ENCODE measurements at regions not wholly inside any gene's neighbourhood (a gene's known extent, or its start where the extent isn't known, plus 50 kb on each side); places are given as distances from the start of the nearest gene placed in this dataset.

- peak; percentile 30 for DNase-seq (ENCODE audit: low read depth)
Measured at GRCh38 chr10:42932735-42933447, 144.0 kb upstream of the RET start.

DNA sequence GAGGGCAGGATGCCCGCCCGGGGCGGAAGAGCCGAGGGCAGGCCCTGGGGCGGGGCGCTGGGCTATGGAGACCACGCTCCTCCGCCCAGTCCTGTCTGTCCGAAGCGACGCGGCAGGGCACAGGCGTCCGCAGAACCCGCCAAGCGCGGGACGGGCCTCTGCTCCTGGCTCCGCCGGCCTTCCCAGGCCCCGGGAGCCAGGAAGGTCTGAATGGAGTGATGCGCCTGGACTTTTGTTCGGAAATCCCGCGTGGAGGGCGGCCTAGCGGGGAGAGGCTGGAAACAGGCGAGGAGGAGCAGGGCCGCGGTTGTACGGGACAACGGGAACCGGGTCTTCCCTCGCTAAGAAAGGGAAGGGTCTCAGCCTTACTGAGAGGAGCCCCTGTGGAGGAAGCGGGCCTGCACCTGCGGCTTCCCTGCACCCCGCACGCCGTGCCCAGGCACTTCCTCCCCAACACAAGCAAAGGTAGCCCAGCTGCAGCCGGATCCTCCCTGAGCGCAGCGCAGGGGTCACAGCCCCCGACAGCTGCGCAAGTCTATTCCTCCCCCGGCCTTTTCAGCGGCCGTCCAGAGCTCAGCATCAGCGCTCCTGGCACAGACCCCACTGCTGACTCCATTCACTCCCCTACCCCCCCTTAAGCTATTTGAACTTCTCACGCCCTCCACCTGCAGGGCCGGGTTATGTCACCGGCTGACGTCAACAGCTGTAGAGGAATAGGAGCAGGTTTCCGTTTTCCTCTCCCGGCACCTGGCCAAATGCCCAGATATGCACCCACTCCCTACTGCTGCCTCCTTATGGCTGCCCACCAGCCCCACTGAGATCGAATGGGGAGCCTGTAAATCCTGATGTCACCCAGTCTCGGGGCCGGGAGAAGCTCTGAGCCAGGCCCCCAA lies 143.2 kb upstream of the RET start:
- DNase-seq (ENCODE audit: low read depth) = no peak

GRCh38 chr10:42934351-42934811 lies 142.5 kb upstream of the RET start:
- no peak for DNase-seq (ENCODE audit: low read depth)

DNA sequence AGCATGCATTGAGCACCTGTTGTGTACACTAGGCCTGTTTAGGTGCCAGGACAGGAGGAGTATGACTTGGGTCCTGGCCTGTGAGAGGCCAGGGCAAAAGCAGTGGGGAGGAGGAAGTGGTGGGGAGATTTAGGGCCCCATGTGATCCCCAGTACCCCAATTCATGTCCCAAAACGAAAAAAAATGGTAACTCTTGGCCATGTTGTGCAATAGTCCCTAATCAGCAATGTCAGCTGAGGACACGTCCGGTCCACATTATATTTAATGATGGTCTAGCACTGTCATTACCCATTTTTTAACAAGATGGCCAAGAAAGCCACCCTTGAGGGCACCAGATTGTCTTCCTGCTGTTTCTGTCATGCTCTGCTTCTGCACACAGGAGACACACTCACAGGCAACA lies 142.0 kb upstream of the RET start:
- DNase-seq (ENCODE audit: low read depth) = no peak

- DNase-seq (ENCODE audit: low read depth) = no peak
Measured at GRCh38 chr10:42935466-42935865, 141.4 kb upstream of the RET start.

- no peak for DNase-seq (ENCODE audit: low read depth)
Measured at GRCh38 chr10:42936580-42936979, 140.3 kb upstream of the RET start.

- no peak for DNase-seq (ENCODE audit: low read depth)
Measured at GRCh38 chr10:42937048-42937447, 139.8 kb upstream of the RET start.

DNA sequence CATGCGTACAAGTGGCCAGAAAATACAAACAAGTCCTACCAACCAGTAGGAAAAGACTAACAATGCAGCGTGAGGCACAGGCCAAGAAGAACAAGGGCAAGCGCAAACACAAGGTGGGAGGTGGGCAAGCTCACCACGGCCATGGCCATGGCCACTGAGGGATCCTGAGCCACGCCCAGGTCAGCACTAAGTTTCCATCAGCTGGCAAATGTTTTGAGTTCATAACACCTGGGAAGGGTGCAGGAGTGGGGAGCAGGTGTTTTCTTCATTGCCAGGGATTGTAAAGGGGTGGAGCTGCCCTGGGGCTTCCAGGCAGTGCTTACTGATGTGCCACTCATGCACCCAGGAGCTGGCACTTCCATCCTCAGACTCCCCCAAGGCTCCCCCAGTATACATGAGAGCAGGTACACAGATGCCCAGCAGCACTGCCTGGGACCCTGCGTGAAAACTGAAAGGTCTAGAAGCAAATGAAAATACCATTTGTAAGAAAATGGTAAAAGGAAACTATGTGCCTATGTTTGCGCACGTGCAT lies 139.2 kb upstream of the RET start:
- DNase-seq (ENCODE audit: low read depth) = no peak

DNA sequence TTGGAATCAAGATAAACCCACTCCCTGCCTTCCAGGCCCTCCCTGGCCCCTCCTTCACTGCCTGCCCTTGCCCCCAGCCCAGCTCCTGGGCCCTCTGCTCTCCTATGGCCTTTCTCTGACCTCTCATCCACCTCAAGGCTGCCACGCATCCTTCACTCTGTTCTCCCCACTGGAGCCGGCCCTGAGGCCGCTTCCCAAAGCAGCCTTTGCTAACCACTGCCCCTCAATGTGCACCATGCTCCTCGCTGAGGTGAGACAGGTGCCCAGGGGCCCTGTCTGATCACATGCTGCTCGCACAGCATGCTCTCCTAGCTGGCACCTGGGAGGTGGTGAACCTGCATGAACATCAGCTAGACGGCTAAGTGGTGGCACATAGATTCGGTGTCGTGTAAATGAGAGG lies 138.5 kb upstream of the RET start:
- DNase-seq (ENCODE audit: low read depth) = no peak

DNA sequence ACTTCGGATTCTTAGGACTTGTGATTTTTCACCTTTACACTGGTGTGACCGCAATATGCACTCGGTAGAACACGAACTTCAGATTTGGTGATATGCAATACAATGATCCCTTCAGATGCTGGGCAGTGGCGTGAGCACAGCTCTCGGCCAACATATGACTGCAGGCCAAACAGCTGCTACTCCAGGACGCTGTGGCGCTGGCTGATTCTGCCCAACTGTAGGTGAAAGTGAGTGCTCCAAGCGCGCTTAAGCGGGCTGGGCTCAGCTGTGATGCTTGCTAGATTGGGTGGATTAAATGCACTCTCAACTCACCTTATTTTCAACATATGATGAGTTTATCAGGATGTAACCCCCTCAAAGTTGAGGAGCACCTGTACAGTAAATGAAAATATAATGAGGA lies 137.6 kb upstream of the RET start:
- no peak for DNase-seq (ENCODE audit: low read depth)

- no peak for DNase-seq (ENCODE audit: low read depth)
Measured at GRCh38 chr10:42939685-42940366, 137.0 kb upstream of the RET start.

GRCh38 chr10:42940487-42941294 lies 136.2 kb upstream of the RET start:
- no peak for DNase-seq (ENCODE audit: low read depth)

DNA sequence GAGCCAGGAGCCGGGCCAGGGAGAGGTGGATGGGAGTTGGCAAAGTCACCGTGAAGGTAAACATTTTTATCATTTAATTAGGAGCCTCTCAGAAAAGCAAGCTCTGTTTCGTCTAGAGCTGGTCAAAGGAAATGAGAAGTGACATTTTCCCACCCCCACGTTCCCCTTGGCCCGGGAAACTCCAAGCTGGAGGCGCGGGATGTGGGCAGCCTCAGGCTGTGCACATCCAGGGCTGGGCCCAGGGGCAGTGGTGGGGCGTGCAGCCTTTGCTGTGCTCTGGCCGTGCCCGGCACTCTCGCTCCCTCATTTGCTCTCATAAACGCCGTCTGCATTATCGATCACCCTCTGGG lies 135.6 kb upstream of the RET start:
- DNase-seq (ENCODE audit: low read depth) = no peak

- no peak for DNase-seq (ENCODE audit: low read depth)
Measured at GRCh38 chr10:42941790-42942189, 135.1 kb upstream of the RET start.

GRCh38 chr10:42942279-42942950 lies 134.5 kb upstream of the RET start:
- DNase-seq (ENCODE audit: low read depth) = no peak

GRCh38 chr10:42943025-42943818 lies 133.6 kb upstream of the RET start:
- no peak for DNase-seq (ENCODE audit: low read depth)

GRCh38 chr10:42948040-42948439 lies 128.8 kb upstream of the RET start:
- no peak for DNase-seq (ENCODE audit: low read depth)

- DNase-seq (ENCODE audit: low read depth) = no peak
Measured at GRCh38 chr10:42949287-42949686, 127.6 kb upstream of the RET start.

DNA sequence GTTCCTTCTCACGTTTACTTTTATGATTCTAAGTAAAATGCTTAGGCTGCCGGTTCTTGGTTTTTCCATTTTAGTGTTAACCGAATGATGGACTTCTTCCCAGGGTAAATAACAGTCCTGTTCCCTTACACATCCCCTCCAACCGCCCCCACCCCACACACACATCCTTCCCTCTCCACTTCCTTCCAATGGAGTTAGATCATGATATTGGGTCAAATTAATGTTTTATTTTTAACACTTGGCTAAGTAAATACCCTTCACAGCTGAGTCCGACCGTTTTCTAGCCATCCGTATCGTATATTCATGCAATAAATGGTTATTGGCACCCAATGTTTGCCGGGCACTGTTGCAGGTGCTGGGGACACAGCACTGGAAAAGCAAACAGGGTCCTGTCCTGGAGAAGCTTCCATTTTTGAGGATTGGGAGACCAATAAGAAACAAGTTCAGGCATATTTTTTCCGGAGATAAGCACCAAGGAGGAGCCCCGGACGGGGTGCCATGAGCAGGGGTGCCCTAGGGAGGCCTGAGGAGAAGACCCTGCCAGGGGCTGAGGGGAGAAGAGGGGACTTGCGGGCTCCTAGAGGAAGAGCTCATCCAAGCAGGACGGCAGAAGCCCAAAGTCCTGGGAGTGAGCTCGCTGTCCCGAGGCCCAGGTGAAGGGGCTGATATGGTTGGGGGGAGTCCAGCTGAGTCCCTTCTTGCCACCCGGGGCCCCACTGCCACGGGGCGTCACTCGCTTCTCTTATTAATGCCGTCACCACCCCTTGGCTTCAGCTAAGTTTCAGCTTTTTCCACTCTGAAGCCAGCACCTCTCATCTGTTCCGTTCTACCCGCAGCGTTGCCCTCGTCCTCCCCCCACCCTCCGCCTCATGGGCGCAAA lies 126.0 kb upstream of the RET start:
- DNase-seq (ENCODE audit: low read depth) = no peak

Measured in activated gamma-delta T cell treated with anti-CD3 and anti-CD28 coated beads, Interleukin-2, amount 50 U/mL, for 16 hours (primary cell).